H9 (cell line): ENCODE measurements at regions not wholly inside any gene's neighbourhood (a gene's known extent, or its start where the extent isn't known, plus 50 kb on each side); places are given as distances from the start of the nearest gene placed in this dataset.

ENCODE experiments used
- DNase-seq: peaks from one replicate; pipeline ENCODE4 v3.0.0-alpha.2; 2017
- H2AFZ ChIP-seq: one replicate; pipeline ENCODE4 v1.6.1; 2013; ENCODE audit warnings: mild to moderate bottlenecking, low read length, control low read depth, moderate library complexity
- H2AK5ac ChIP-seq: 2 replicates; pipeline ENCODE4 v1.6.1; 2013; ENCODE audit warnings: low read length, control low read depth, mixed read lengths; ENCODE audit not compliant: insufficient read length
- H2BK120ac ChIP-seq: one replicate; pipeline ENCODE4 v1.6.1; 2013; ENCODE audit warnings: low read depth, mild to moderate bottlenecking, low read length, control low read depth, inconsistent platforms; ENCODE audit not compliant: poor library complexity, severe bottlenecking
- H2BK12ac ChIP-seq: 2 replicates; pipeline ENCODE4 v1.6.1; 2013; ENCODE audit warnings: low read length, control low read depth, mixed read lengths, low read depth; ENCODE audit not compliant: insufficient read length
- H2BK15ac ChIP-seq: 2 replicates; pipeline ENCODE4 v1.6.1; 2013; ENCODE audit warnings: low read depth, low read length, control low read depth
- H2BK20ac ChIP-seq: one replicate; pipeline ENCODE4 v1.6.1; 2013; ENCODE audit warnings: low read depth, mild to moderate bottlenecking, low read length, control low read depth, inconsistent platforms; ENCODE audit not compliant: poor library complexity, severe bottlenecking
- H2BK5ac ChIP-seq: 2 replicates; pipeline ENCODE4 v1.6.1; 2013; ENCODE audit warnings: low read length, control low read depth, mixed read lengths; ENCODE audit not compliant: insufficient read length
- H3K14ac ChIP-seq: 2 replicates; pipeline ENCODE4 v1.6.1; 2013; ENCODE audit warnings: low read length, control low read depth; ENCODE audit not compliant: insufficient read depth
- H3K18ac ChIP-seq: 2 replicates; pipeline ENCODE4 v1.6.1; 2013; ENCODE audit warnings: low read depth, mild to moderate bottlenecking, mixed read lengths, low read length, control low read depth; ENCODE audit not compliant: insufficient read length
- H3K23ac ChIP-seq: 2 replicates; pipeline ENCODE4 v1.6.1; 2013; ENCODE audit warnings: low read length, control low read depth, mixed read lengths, low read depth; ENCODE audit not compliant: insufficient read length
- H3K23me2 ChIP-seq: 2 replicates; pipeline ENCODE4 v1.6.1; 2013; ENCODE audit warnings: low read depth, mild to moderate bottlenecking, mixed read lengths, low read length, control low read depth; ENCODE audit not compliant: insufficient read length, poor library complexity, severe bottlenecking
- H3K27ac ChIP-seq: 2 replicates; pipeline ENCODE4 v1.5.1; 2013; ENCODE audit warnings: low read length, control low read depth, mixed read lengths, low read depth; ENCODE audit not compliant: insufficient read length
- H3K27me3 ChIP-seq: 2 replicates; pipeline ENCODE4 v1.6.1; 2013; ENCODE audit warnings: low read length, control low read depth, inconsistent platforms; ENCODE audit not compliant: insufficient read depth
- H3K4ac ChIP-seq: 2 replicates; pipeline ENCODE4 v1.6.1; 2013; ENCODE audit warnings: low read depth, mild to moderate bottlenecking, control low read depth, inconsistent platforms, low read length, moderate library complexity
- H3K4me1 ChIP-seq: 2 replicates; pipeline ENCODE4 v1.6.1; 2013; ENCODE audit warnings: low read length, control low read depth, inconsistent platforms; ENCODE audit not compliant: insufficient read depth
- H3K4me2 ChIP-seq: 2 replicates; pipeline ENCODE4 v1.6.1; 2013; ENCODE audit warnings: low read length, control low read depth, mixed read lengths; ENCODE audit not compliant: insufficient read length, insufficient read depth
- H3K56ac ChIP-seq: 2 replicates; pipeline ENCODE4 v1.6.1; 2013; ENCODE audit warnings: low read depth, mild to moderate bottlenecking, mixed read lengths, low read length, control low read depth; ENCODE audit not compliant: insufficient read length
- H3K79me1 ChIP-seq: 2 replicates; pipeline ENCODE4 v1.6.1; 2013; ENCODE audit warnings: low read depth, mild to moderate bottlenecking, moderate library complexity, low read length, control low read depth, inconsistent platforms; ENCODE audit not compliant: insufficient read depth, poor library complexity, severe bottlenecking
- H3K79me2 ChIP-seq: 2 replicates; pipeline ENCODE4 v1.6.1; 2013; ENCODE audit warnings: low read length, control low read depth, inconsistent platforms; ENCODE audit not compliant: insufficient read depth
- H3K9ac ChIP-seq: 2 replicates; pipeline ENCODE4 v1.6.1; 2013; ENCODE audit warnings: low read length, control low read depth, mixed read lengths; ENCODE audit not compliant: insufficient read length; ENCODE audit errors: extremely low read depth
- H3K9me3 ChIP-seq: one replicate; pipeline ENCODE4 v1.6.1; 2013; ENCODE audit warnings: low read depth, low read length, inconsistent platforms; ENCODE audit not compliant: control insufficient read depth
- H3T11ph ChIP-seq: one replicate; pipeline ENCODE4 v1.6.1; 2013; ENCODE audit warnings: mild to moderate bottlenecking, low read length, control low read depth, inconsistent platforms
- H4K20me1 ChIP-seq: one replicate; pipeline ENCODE4 v1.6.1; 2013; ENCODE audit not compliant: control insufficient read depth, insufficient read length, insufficient read depth
- H4K5ac ChIP-seq: 2 replicates; pipeline ENCODE4 v1.6.1; 2013; ENCODE audit warnings: low read depth, mild to moderate bottlenecking, mixed read lengths, low read length, control low read depth; ENCODE audit not compliant: insufficient read length
- H4K8ac ChIP-seq: replicated peaks from 2 replicates; pipeline ENCODE4 v1.6.1; 2013; ENCODE audit warnings: low read length, control low read depth, mixed read lengths, low read depth; ENCODE audit not compliant: insufficient read length
- H4K91ac ChIP-seq: 2 replicates; pipeline ENCODE4 v1.6.1; 2013; ENCODE audit warnings: low read depth, mild to moderate bottlenecking, moderate library complexity, mixed read lengths, low read length, control low read depth; ENCODE audit not compliant: insufficient read length
- H3K27ac Mint-ChIP-seq, 3 experiments: 2 replicates in 2 of 3; 3 replicates in 1 of 3; pipeline ENCODE4 v1.8.0; 2020 to 2021; ENCODE audit warnings: mixed read lengths in 3 of 3, mild to moderate bottlenecking in 1 of 3, moderate library complexity in 1 of 3
- H3K27me3 Mint-ChIP-seq: 2 replicates; pipeline ENCODE4 v1.8.0; 2021; ENCODE audit warnings: low read depth, mild to moderate bottlenecking, moderate library complexity, mixed read lengths
- H3K36me3 Mint-ChIP-seq, 3 experiments: 2 replicates in 2 of 3; 3 replicates in 1 of 3; pipeline ENCODE4 v1.8.0; 2020 to 2021; ENCODE audit warnings: low read depth in 3 of 3, mixed read lengths in 3 of 3; ENCODE audit not compliant: insufficient read depth in 1 of 3
- H3K4me1 Mint-ChIP-seq, 2 experiments: 2 replicates each; pipeline ENCODE4 v1.8.0; 2020; ENCODE audit warnings: mixed read lengths in 2 of 2
- H3K4me3 Mint-ChIP-seq, 2 experiments: 2 replicates in 1 of 2; 3 replicates in 1 of 2; pipeline ENCODE4 v1.8.0; 2020 to 2021; ENCODE audit warnings: mild to moderate bottlenecking in 2 of 2, mixed read lengths in 2 of 2, moderate library complexity in 1 of 2
- H3K9me3 Mint-ChIP-seq, 2 experiments: 2 replicates in 1 of 2; 3 replicates in 1 of 2; pipeline ENCODE4 v1.8.0; 2020; ENCODE audit warnings: mild to moderate bottlenecking in 2 of 2, mixed read lengths in 2 of 2, moderate library complexity in 1 of 2
- CTCF ChIP-seq: fragments of 200-600 bp; sonication (generic); conservative IDR thresholded peaks from 3 replicates; pipeline ENCODE4 v1.8.0; 2021; ENCODE audit warnings: antibody characterized with exemption, mild to moderate bottlenecking
- WGBS: extraction: QIAGEN DNeasy Blood & Tissue Kit; methylation state at CpG from one replicate; pipeline ENCODE4 v1.1.7; 2013; ENCODE audit warnings: missing lambda C conversion rate, low lambda C conversion rate, mixed read lengths; ENCODE audit not compliant: insufficient read length; ENCODE audit errors: extremely low coverage; 5-methylcytosine and 5-hydroxymethylcytosine counted together

GRCh38 chr4:45188501-45188900, 462.1 kb upstream of the GNPDA2 start:
- H3K9ac ChIP-seq, result no peak overlapping the region
- Mint-ChIP-seq H3K27me3 (no peaks in the 10 kb centered on the region), H3K9me3 (no peaks in the 10 kb centered on the region), H3K27ac (no peak overlapping the region), H3K4me1 (no peaks in the 10 kb centered on the region), H3K4me3 (no peak overlapping the region), H3K36me3 (no peaks in the 10 kb centered on the region)
- no peak overlapping the region for H3K27ac ChIP-seq
- no peaks in the 10 kb centered on the region for H3K23me2 ChIP-seq
- no CpG with 5 or more reads among the region's 2 CpGs for WGBS
- H4K8ac ChIP-seq, result no peak overlapping the region
- H2BK120ac ChIP-seq, result no peak overlapping the region
- H3K4me1 ChIP-seq, result no peaks in the 10 kb centered on the region
- no peak for DNase-seq
- H2AK5ac ChIP-seq, result no peak overlapping the region
- no peak overlapping the region for H3K56ac ChIP-seq
- H3T11ph ChIP-seq, result no peak overlapping the region
- no peak overlapping the region for H3K23ac ChIP-seq
- no peak overlapping the region for H2BK12ac ChIP-seq
- H4K20me1 ChIP-seq, result no peaks in the 10 kb centered on the region
- H3K4ac ChIP-seq, result no peak overlapping the region
- no peak overlapping the region for H2BK5ac ChIP-seq
- no peaks in the 10 kb centered on the region for H3K79me1 ChIP-seq
- H3K9me3 ChIP-seq, result no peaks in the 10 kb centered on the region
- no peak overlapping the region for H2BK20ac ChIP-seq
- H4K91ac ChIP-seq, result no peak overlapping the region
- H3K27me3 ChIP-seq, result no peaks in the 10 kb centered on the region
- H4K5ac ChIP-seq, result no peak overlapping the region
- no peak overlapping the region for H3K14ac ChIP-seq
- H3K18ac ChIP-seq, result no peak overlapping the region
- H3K79me2 ChIP-seq, result no peaks in the 10 kb centered on the region
- no peak overlapping the region for H2AFZ ChIP-seq
- H2BK15ac ChIP-seq, result no peak overlapping the region
- TF ChIP-seq CTCF, result no peak
- H3K4me2 ChIP-seq, result no peak overlapping the region
